ENCODE measurements at regions not wholly inside any gene's neighbourhood (a gene's known extent, or its start where the extent isn't known, plus 50 kb on each side); places are given as distances from the start of the nearest gene placed in this dataset.

- DNase-seq (ENCODE audit: low spot score) = no peak
These were observed 52.0 kb upstream of the NPTX2 start for GRCh38 chr7:98565103-98565502.

GRCh38 chr7:98562871-98563495 lies 54.1 kb upstream of the NPTX2 start:
- DNase-seq (ENCODE audit: low spot score) = no peak

- no peak for DNase-seq (ENCODE audit: low spot score)
These were observed 54.7 kb upstream of the NPTX2 start for GRCh38 chr7:98562381-98562823.

GRCh38 chr7:98559958-98560357 lies 57.1 kb upstream of the NPTX2 start:
- DNase-seq (ENCODE audit: low spot score) = peak; percentile 49

GRCh38 chr7:98559219-98559618 lies 57.9 kb upstream of the NPTX2 start:
- DNase-seq (ENCODE audit: low spot score) = no peak

GRCh38 chr7:98557538-98558031 lies 59.5 kb upstream of the NPTX2 start:
- DNase-seq (ENCODE audit: low spot score) = peak; percentile 58

GRCh38 chr7:98556288-98556687 lies 60.8 kb upstream of the NPTX2 start:
- no peak for DNase-seq (ENCODE audit: low spot score)

- peak; percentile 68 for DNase-seq (ENCODE audit: low spot score)
These were observed 61.7 kb upstream of the NPTX2 start for GRCh38 chr7:98555403-98555802.

GRCh38 chr7:98553666-98554065 lies 63.4 kb upstream of the NPTX2 start:
- DNase-seq (ENCODE audit: low spot score) = no peak

- DNase-seq (ENCODE audit: low spot score) = no peak
These were observed 65.3 kb upstream of the NPTX2 start for GRCh38 chr7:98551611-98552273.

- DNase-seq (ENCODE audit: low spot score) = no peak
These were observed 68.1 kb upstream of the NPTX2 start for GRCh38 chr7:98548971-98549370.

- no peak for DNase-seq (ENCODE audit: low spot score)
These were observed 68.7 kb upstream of the NPTX2 start for GRCh38 chr7:98548370-98548769.

- DNase-seq (ENCODE audit: low spot score) = no peak
These were observed 76.0 kb upstream of the NPTX2 start for GRCh38 chr7:98541101-98541500.

- DNase-seq (ENCODE audit: low spot score) = no peak
These were observed 77.2 kb upstream of the NPTX2 start for GRCh38 chr7:98539865-98540264.

GRCh38 chr7:98536803-98537202 lies 80.3 kb upstream of the NPTX2 start:
- no peak for DNase-seq (ENCODE audit: low spot score)

- no peak for DNase-seq (ENCODE audit: low spot score)
These were observed 82.6 kb upstream of the NPTX2 start for GRCh38 chr7:98534493-98534892.

GRCh38 chr7:98531717-98532116 lies 85.4 kb upstream of the NPTX2 start:
- no peak for DNase-seq (ENCODE audit: low spot score)

- no peak for DNase-seq (ENCODE audit: low spot score)
These were observed 89.0 kb upstream of the NPTX2 start for GRCh38 chr7:98528079-98528478.

GRCh38 chr7:98526059-98526458 lies 91.0 kb upstream of the NPTX2 start:
- DNase-seq (ENCODE audit: low spot score) = no peak

- no peak for DNase-seq (ENCODE audit: low spot score)
These were observed 95.9 kb upstream of the NPTX2 start for GRCh38 chr7:98521089-98521692.

GRCh38 chr7:98520356-98520951 lies 96.6 kb upstream of the NPTX2 start:
- DNase-seq (ENCODE audit: low spot score) = no peak

- no peak for DNase-seq (ENCODE audit: low spot score)
These were observed 98.7 kb upstream of the NPTX2 start for GRCh38 chr7:98518159-98518947.

Data from SW480 (cell line).